ENCODE measurements at regions not wholly inside any gene's neighbourhood (a gene's known extent, or its start where the extent isn't known, plus 50 kb on each side); places are given as distances from the start of the nearest gene placed in this dataset.

GRCh38 chr5:130759061-130759460, 406.0 kb downstream of the HINT1 start:
- no peak for TF ChIP-seq YY1 (IDR thresholded peaks at IDR 0.05; ENCODE audit: insufficient read depth, insufficient read length)
- no peak for TF ChIP-seq SUZ12 (IDR thresholded peaks at IDR 0.05; ENCODE audit: extremely low read depth, insufficient read depth, insufficient read length)
- TF ChIP-seq ZNF274 (IDR thresholded peaks at IDR 0.05; ENCODE audit: low read depth, low read length), result no peak

Data from NT2/D1 (cell line).